ENCODE measurements at regions not wholly inside any gene's neighbourhood (a gene's known extent, or its start where the extent isn't known, plus 50 kb on each side); places are given as distances from the start of the nearest gene placed in this dataset.
A peak's percentile ranks its signal among the peaks of the same experiment; 100 is the strongest.

- DNase-seq (ENCODE audit: low spot score) = no peak
- H3K36me3 Mint-ChIP-seq (ENCODE audit: low read depth) = no peaks in the 10 kb centered on the region
- TF ChIP-seq, protein P1, sequence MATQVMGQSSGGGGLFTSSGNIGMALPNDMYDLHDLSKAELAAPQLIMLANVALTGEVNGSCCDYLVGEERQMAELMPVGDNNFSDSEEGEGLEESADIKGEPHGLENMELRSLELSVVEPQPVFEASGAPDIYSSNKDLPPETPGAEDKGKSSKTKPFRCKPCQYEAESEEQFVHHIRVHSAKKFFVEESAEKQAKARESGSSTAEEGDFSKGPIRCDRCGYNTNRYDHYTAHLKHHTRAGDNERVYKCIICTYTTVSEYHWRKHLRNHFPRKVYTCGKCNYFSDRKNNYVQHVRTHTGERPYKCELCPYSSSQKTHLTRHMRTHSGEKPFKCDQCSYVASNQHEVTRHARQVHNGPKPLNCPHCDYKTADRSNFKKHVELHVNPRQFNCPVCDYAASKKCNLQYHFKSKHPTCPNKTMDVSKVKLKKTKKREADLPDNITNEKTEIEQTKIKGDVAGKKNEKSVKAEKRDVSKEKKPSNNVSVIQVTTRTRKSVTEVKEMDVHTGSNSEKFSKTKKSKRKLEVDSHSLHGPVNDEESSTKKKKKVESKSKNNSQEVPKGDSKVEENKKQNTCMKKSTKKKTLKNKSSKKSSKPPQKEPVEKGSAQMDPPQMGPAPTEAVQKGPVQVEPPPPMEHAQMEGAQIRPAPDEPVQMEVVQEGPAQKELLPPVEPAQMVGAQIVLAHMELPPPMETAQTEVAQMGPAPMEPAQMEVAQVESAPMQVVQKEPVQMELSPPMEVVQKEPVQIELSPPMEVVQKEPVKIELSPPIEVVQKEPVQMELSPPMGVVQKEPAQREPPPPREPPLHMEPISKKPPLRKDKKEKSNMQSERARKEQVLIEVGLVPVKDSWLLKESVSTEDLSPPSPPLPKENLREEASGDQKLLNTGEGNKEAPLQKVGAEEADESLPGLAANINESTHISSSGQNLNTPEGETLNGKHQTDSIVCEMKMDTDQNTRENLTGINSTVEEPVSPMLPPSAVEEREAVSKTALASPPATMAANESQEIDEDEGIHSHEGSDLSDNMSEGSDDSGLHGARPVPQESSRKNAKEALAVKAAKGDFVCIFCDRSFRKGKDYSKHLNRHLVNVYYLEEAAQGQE (IDR thresholded peaks at IDR 0.05; ENCODE audit: unreplicated experiment) = no peak
- TF ChIP-seq NANOG (IDR thresholded peaks at IDR 0.05; ENCODE audit: borderline replicate concordance) (no peak), POLR2AphosphoS5 (IDR thresholded peaks at IDR 0.05; ENCODE audit: low read depth) (no peak)
Observed at GRCh38 chr11:20303391-20303965, 60.0 kb upstream of the HTATIP2 start.

GRCh38 chr11:20293992-20294391 is 69.5 kb upstream of the HTATIP2 start:
- H3K4me1 Mint-ChIP-seq = no peaks in the 10 kb centered on the region
- H3F3A ChIP-seq (replicated peaks; ENCODE audit: low read depth) = no peaks in the 10 kb centered on the region
- H3K27ac ChIP-seq (ENCODE audit: low read depth) = no peak overlapping the region
- H3K4me3 ChIP-seq = no peak overlapping the region
- H2AFZ ChIP-seq = no peak overlapping the region
- no peaks in the 10 kb centered on the region for H3K36me3 Mint-ChIP-seq (ENCODE audit: low read depth)
- no peak for ATAC-seq
- no peaks in the 10 kb centered on the region for H4K20me1 ChIP-seq (replicated peaks; ENCODE audit: insufficient read depth)
- no peaks in the 10 kb centered on the region for H3K27me3 ChIP-seq (ENCODE audit: insufficient read depth)
- H3K4me3 Mint-ChIP-seq = no peak overlapping the region
- H3K9me3 Mint-ChIP-seq = no peaks in the 10 kb centered on the region
- peaks cover 2% of the 10 kb centered on the region for H3K27me3 Mint-ChIP-seq (ENCODE audit: insufficient read depth, low read depth, poor library complexity)
- H3K36me3 ChIP-seq (ENCODE audit: insufficient read depth) = no peaks in the 10 kb centered on the region
- H3K9me2 ChIP-seq (ENCODE audit: insufficient read depth) = no peaks in the 10 kb centered on the region
- no peak for DNase-seq (ENCODE audit: low spot score)
- H3K4me2 ChIP-seq = no peak overlapping the region
- no peaks in the 10 kb centered on the region for H3K79me2 ChIP-seq (replicated peaks; ENCODE audit: insufficient read depth)
- no peak overlapping the region for H3K27ac Mint-ChIP-seq
- no peaks in the 10 kb centered on the region for H3K4me1 ChIP-seq (ENCODE audit: insufficient read depth)
- TF ChIP-seq ZNF331 (CRISPR knock-in tag; IDR thresholded peaks at IDR 0.05; ENCODE audit: low read depth) = no peak
- TF ChIP-seq EZH2phosphoT487 (IDR thresholded peaks at IDR 0.05; ENCODE audit: unreplicated experiment) = no peak
- TF ChIP-seq, protein P1 (IDR thresholded peaks at IDR 0.05; ENCODE audit: unreplicated experiment) = no peak
- TF ChIP-seq, protein P2, sequence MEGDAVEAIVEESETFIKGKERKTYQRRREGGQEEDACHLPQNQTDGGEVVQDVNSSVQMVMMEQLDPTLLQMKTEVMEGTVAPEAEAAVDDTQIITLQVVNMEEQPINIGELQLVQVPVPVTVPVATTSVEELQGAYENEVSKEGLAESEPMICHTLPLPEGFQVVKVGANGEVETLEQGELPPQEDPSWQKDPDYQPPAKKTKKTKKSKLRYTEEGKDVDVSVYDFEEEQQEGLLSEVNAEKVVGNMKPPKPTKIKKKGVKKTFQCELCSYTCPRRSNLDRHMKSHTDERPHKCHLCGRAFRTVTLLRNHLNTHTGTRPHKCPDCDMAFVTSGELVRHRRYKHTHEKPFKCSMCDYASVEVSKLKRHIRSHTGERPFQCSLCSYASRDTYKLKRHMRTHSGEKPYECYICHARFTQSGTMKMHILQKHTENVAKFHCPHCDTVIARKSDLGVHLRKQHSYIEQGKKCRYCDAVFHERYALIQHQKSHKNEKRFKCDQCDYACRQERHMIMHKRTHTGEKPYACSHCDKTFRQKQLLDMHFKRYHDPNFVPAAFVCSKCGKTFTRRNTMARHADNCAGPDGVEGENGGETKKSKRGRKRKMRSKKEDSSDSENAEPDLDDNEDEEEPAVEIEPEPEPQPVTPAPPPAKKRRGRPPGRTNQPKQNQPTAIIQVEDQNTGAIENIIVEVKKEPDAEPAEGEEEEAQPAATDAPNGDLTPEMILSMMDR (conservative IDR thresholded peaks at IDR 0.05; ENCODE audit: low read depth in 2 of 2) = no peak
- TF ChIP-seq POLR2AphosphoS5 (IDR thresholded peaks at IDR 0.05; ENCODE audit: low read depth) = no peak
- no peak for TF ChIP-seq CREB1 (CRISPR knock-in tag; IDR thresholded peaks at IDR 0.05; ENCODE audit: low read depth)
- TF ChIP-seq ETS1 (IDR thresholded peaks at IDR 0.05) = no peak
- no peak for TF ChIP-seq NANOG (IDR thresholded peaks at IDR 0.05; ENCODE audit: borderline replicate concordance)

More at GRCh38 chr11:20303391-20303965, 60.0 kb upstream of the HTATIP2 start:
- no peaks in the 10 kb centered on the region for H3F3A ChIP-seq (replicated peaks; ENCODE audit: low read depth)
- 0 out of 2 replicates have a peak overlapping the region, but pooled peaks have one; percentile 18 for H2AFZ ChIP-seq
- no peaks in the 10 kb centered on the region for H4K20me1 ChIP-seq (replicated peaks; ENCODE audit: insufficient read depth)
- H3K4me1 ChIP-seq (ENCODE audit: insufficient read depth) = peaks cover 4% of the 10 kb centered on the region; the same call in 1 of the 2 replicates
- no peaks in the 10 kb centered on the region for H3K9me2 ChIP-seq (ENCODE audit: insufficient read depth)
- no peaks in the 10 kb centered on the region for H3K27me3 ChIP-seq (ENCODE audit: insufficient read depth)
- no peaks in the 10 kb centered on the region for H3K79me2 ChIP-seq (replicated peaks; ENCODE audit: insufficient read depth)
- H3K27ac ChIP-seq (ENCODE audit: low read depth) = no peak overlapping the region
- H3K36me3 ChIP-seq (ENCODE audit: insufficient read depth) = no peaks in the 10 kb centered on the region
- peaks cover 1% of the 10 kb centered on the region for H3K27me3 Mint-ChIP-seq (ENCODE audit: insufficient read depth, low read depth, poor library complexity)
- peaks cover 6% of the 10 kb centered on the region; the same call in 2 of the 3 replicates for H3K4me1 Mint-ChIP-seq
- no peak overlapping the region for H3K4me3 Mint-ChIP-seq
- no peak overlapping the region for H3K4me3 ChIP-seq
- H3K9me3 Mint-ChIP-seq = no peaks in the 10 kb centered on the region
- no peak overlapping the region for H3K27ac Mint-ChIP-seq
- ATAC-seq = no peak
- no peak overlapping the region for H3K4me2 ChIP-seq

Measured in GM23338 (cell line).